ENCODE measurements at regions not wholly inside any gene's neighbourhood (a gene's known extent, or its start where the extent isn't known, plus 50 kb on each side); places are given as distances from the start of the nearest gene placed in this dataset.

DNA sequence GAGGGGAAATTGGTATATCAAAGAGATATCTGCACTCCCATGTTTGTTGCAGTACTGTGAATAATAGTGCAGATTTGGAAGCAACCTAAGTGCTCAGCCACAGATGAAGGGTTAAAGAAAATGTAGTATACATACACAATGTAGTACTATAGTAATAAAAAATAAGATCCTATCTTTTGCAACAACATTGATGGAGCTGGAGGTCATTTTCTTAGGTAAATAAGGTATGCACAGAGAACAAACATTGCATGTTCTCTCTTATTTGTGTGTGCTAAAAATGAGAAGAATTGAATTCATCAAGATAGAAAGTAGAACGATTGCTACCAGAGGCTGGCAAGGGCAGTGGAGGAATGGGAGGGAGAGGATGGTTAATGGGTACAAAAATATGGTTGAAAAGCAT lies 117.9 kb upstream of the TRAM1L1 start (continued):
- TF ChIP-seq CTCF (IDR thresholded peaks at IDR 0.05 in 2 of 3, conservative IDR thresholded peaks at IDR 0.05 in 1 of 3; ENCODE audit: borderline replicate concordance in 1 of 3, insufficient read depth in 1 of 3, low read depth in 2 of 3, low read length in 2 of 3) = no peak
- TF ChIP-seq POLR2AphosphoS5 (IDR thresholded peaks at IDR 0.05; ENCODE audit: low read depth, low read length) = no peak
- no peak for TF ChIP-seq EZH2phosphoT487 (IDR thresholded peaks at IDR 0.05; ENCODE audit: borderline replicate concordance)

GRCh38 chr4:117210551-117210950 lies 125.2 kb upstream of the TRAM1L1 start:
- H2AFZ ChIP-seq (ENCODE audit: low read depth, low read length, poor library complexity, severe bottlenecking) = no peak overlapping the region
- TF ChIP-seq REST (IDR thresholded peaks at IDR 0.05; ENCODE audit: low read depth) = no peak
- TF ChIP-seq MAX (IDR thresholded peaks at IDR 0.05) = no peak
- peaks cover 4% of the 10 kb centered on the region; the same call in 1 of the 2 replicates for H3K9me2 ChIP-seq (ENCODE audit: insufficient read depth)
- POLR2A ChIA-PET = no interaction called here
- H3K9me3 ChIP-seq (ENCODE audit: control insufficient read depth in 1 of 2, insufficient read depth in 1 of 2, low read depth in 1 of 2, low read length in 2 of 2) = no peaks in the 10 kb centered on the region
- H3K4me1 ChIP-seq (ENCODE audit: control insufficient read depth in 1 of 2, insufficient read depth in 2 of 2, low read length in 2 of 2) = no peaks in the 10 kb centered on the region
- RAD21 ChIA-PET (ENCODE audit: low non-redundant PET in 1 of 2, low total read pairs in 2 of 2, uncharacterized antibody in 2 of 2, unreplicated experiment in 2 of 2) = no interaction called here
- DNase-seq (ENCODE audit: low read depth, low spot score) (no peak), ATAC-seq (no peak)
- intact Hi-C loops (cut with micrococcal nuclease) = no loop called here
- no peak overlapping the region for H3K9ac ChIP-seq (ENCODE audit: low read length)
- no peaks in the 10 kb centered on the region for H4K20me1 ChIP-seq (ENCODE audit: insufficient read depth)
- H3K36me3 ChIP-seq (ENCODE audit: control insufficient read depth in 1 of 2, insufficient read depth in 2 of 2, low read length in 2 of 2) = no peaks in the 10 kb centered on the region
- H3K4me2 ChIP-seq (ENCODE audit: low read length) = no peak overlapping the region
- CTCF ChIA-PET = no interaction called here
- no TSS peak for BruUV-seq (replicated peaks)
- H3K27ac ChIP-seq (ENCODE audit: low read depth, low read length) = no peak overlapping the region
- no peak overlapping the region for H3K4me3 ChIP-seq (replicated peaks in 1 of 2; ENCODE audit: low read depth in 1 of 2, low read length in 2 of 2)
- no peaks in the 10 kb centered on the region for H3K79me2 ChIP-seq (ENCODE audit: insufficient read depth, low read length)
- H3K27me3 ChIP-seq (ENCODE audit: insufficient read depth, low read length) = no peaks in the 10 kb centered on the region

Data from HCT116 (cell line).